PC-9 (cell line): ENCODE measurements at regions not wholly inside any gene's neighbourhood (a gene's known extent, or its start where the extent isn't known, plus 50 kb on each side); places are given as distances from the start of the nearest gene placed in this dataset.

ENCODE experiments used
- EZH2 ChIP-seq: fragments of 200-600 bp; sonication (generic); IDR thresholded peaks from 2 replicates; pipeline ENCODE4 v1.8.0; 2017; ENCODE audit warnings: antibody characterized with exemption, low read depth
- TF ChIP-seq, protein P1 (sequence below): fragments of 200-600 bp; sonication (generic); conservative IDR thresholded peaks from 2 replicates; pipeline ENCODE4 v1.6.1; 2017; ENCODE audit warnings: mixed run types, antibody characterized with exemption, mild to moderate bottlenecking, moderate library complexity

DNA sequence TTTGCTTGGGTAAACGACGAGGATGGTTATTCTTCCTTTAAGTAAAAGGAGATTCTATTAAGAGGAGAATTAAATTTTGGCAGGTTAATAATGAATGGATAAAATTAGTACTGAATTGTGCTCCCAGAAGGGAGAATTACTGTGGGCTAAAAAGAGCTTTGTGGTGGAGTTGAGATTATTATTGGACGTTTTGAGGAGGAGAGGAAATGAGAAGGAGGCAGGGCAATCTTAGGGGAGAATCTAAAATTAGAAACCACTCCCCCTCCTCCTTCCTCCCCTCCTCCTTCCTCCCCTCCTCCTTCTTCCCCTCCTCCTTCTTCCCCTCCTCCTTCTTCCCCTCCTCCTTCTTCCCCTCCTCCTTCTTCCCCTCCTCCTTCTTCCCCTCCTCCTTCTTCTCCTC lies 331.8 kb downstream of the PRL start:
- no peak for TF ChIP-seq EZH2
- TF ChIP-seq, protein P1, sequence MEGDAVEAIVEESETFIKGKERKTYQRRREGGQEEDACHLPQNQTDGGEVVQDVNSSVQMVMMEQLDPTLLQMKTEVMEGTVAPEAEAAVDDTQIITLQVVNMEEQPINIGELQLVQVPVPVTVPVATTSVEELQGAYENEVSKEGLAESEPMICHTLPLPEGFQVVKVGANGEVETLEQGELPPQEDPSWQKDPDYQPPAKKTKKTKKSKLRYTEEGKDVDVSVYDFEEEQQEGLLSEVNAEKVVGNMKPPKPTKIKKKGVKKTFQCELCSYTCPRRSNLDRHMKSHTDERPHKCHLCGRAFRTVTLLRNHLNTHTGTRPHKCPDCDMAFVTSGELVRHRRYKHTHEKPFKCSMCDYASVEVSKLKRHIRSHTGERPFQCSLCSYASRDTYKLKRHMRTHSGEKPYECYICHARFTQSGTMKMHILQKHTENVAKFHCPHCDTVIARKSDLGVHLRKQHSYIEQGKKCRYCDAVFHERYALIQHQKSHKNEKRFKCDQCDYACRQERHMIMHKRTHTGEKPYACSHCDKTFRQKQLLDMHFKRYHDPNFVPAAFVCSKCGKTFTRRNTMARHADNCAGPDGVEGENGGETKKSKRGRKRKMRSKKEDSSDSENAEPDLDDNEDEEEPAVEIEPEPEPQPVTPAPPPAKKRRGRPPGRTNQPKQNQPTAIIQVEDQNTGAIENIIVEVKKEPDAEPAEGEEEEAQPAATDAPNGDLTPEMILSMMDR, result no peak
